Transverse colon (tissue), 4 donors: ENCODE measurements at regions not wholly inside any gene's neighbourhood (a gene's known extent, or its start where the extent isn't known, plus 50 kb on each side); places are given as distances from the start of the nearest gene placed in this dataset.

Experiments used
- CTCF ChIP-seq, 5 experiments: fragments of 200-600 bp in 3 of 5; fragments of 450-650 bp in 2 of 5; sonication (generic) in 3 of 5; IDR thresholded peaks; 1 replicate in 2 of 5; 2 replicates in 3 of 5; pipeline ENCODE4 v1.5.1; 2016 to 2017; ENCODE audit warnings: antibody characterized with exemption in 5 of 5, inconsistent platforms in 3 of 5, mild to moderate bottlenecking in 2 of 5, moderate library complexity in 1 of 5
- EP300 ChIP-seq: sonication (generic); formaldehyde crosslinking; IDR thresholded peaks from one replicate; pipeline ENCODE4 v1.6.1; 2017; ENCODE audit warnings: antibody characterized with exemption, low read depth
- POLR2A ChIP-seq: fragments of 450-650 bp; IDR thresholded peaks from one replicate; pipeline ENCODE4 v1.6.1; 2016; ENCODE audit warnings: antibody characterized with exemption, mild to moderate bottlenecking, moderate library complexity
- POLR2AphosphoS5 ChIP-seq, 3 donors: sonication (generic); formaldehyde crosslinking; IDR thresholded peaks; one replicate each; pipeline ENCODE4 v1.6.1; 2016; ENCODE audit warnings: antibody characterized with exemption in 3 of 3

GRCh38 chr9:84484172-84484571 lies 143.6 kb upstream of the SLC28A3 start:
- TF ChIP-seq CTCF (IDR thresholded peaks at IDR 0.05) (no peak), POLR2A (no peak), EP300 (no peak), POLR2AphosphoS5 (IDR thresholded peaks at IDR 0.05) (no peak)
